Thyroid gland (tissue), 4 donors: ENCODE measurements at regions not wholly inside any gene's neighbourhood (a gene's known extent, or its start where the extent isn't known, plus 50 kb on each side); places are given as distances from the start of the nearest gene placed in this dataset.

ENCODE experiments used
- DNase-seq, 2 donors: peaks; one replicate each; pipeline ENCODE4 v3.0.0-alpha.2; 2019
- H3K27ac ChIP-seq, 3 donors: fragments of 200-600 bp; sonication (generic); 1 replicate in 2 of 3; 2 replicates in 1 of 3; pipeline ENCODE4 v1.5.1; 2016 to 2019; ENCODE audit warnings: mild to moderate bottlenecking in 1 of 3, moderate library complexity in 1 of 3
- H3K27me3 ChIP-seq: fragments of 200-600 bp; sonication (generic); one replicate; pipeline ENCODE4 v1.5.1; 2019
- H3K36me3 ChIP-seq, 2 donors: fragments of 200-600 bp; sonication (generic); one replicate each; pipeline ENCODE4 v1.5.1; 2016 to 2019
- H3K4me1 ChIP-seq, 2 donors: fragments of 200-600 bp; sonication (generic); one replicate each; pipeline ENCODE4 v1.5.1; 2017 to 2019
- H3K4me3 ChIP-seq, 3 donors: fragments of 200-600 bp; sonication (generic); replicated peaks in 1 of 3; 1 replicate in 2 of 3; 2 replicates in 1 of 3; pipeline ENCODE4 v1.5.1; 2016; ENCODE audit warnings: mild to moderate bottlenecking in 1 of 3
- H3K9me3 ChIP-seq: fragments of 200-600 bp; sonication (generic); one replicate; pipeline ENCODE4 v1.5.1; 2017
- CTCF ChIP-seq, 6 experiments: fragments of 200-600 bp in 3 of 6; fragments of 450-650 bp in 3 of 6; sonication (generic) in 3 of 6; IDR thresholded peaks; one replicate each; pipeline ENCODE4 v1.5.1; 2016 to 2019; ENCODE audit warnings: antibody characterized with exemption in 6 of 6, mild to moderate bottlenecking in 2 of 6, inconsistent platforms in 1 of 6, moderate library complexity in 1 of 6
- POLR2A ChIP-seq, 2 donors: fragments of 450-650 bp; IDR thresholded peaks; one replicate each; pipeline ENCODE4 v1.6.1; 2017; ENCODE audit warnings: antibody characterized with exemption in 2 of 2, mild to moderate bottlenecking in 2 of 2, moderate library complexity in 1 of 2
- WGBS, 2 donors: methylation state at CpG; one replicate each; pipeline ENCODE4 v1.1.5; 2017; 5-methylcytosine and 5-hydroxymethylcytosine counted together
- intact Hi-C: fragments of 100-400 bp; cut with DNase I; formaldehyde crosslinking; loops from one replicate; pipeline ENCODE4 v1.15.1; 2023

GRCh38 chr5:175104677-175105076, 339.3 kb downstream of the DRD1 start:
- no peak for DNase-seq
- 47 to 60% methylated on average over 7 of the region's 7 CpGs for WGBS, 2 donors
- intact Hi-C loops, result no loop called here

GRCh38 chr5:175103746-175104145, 340.2 kb downstream of the DRD1 start:
- 35 to 36% methylated on average over 4 of the region's 4 CpGs for WGBS, 2 donors
- Histone ChIP-seq H3K27me3 (no peaks in the 10 kb centered on the region), H3K27ac (no peak overlapping the region), H3K36me3 (no peaks in the 10 kb centered on the region), H3K9me3 (no peaks in the 10 kb centered on the region), H3K4me3 (no peak overlapping the region), H3K4me1 (no peaks in the 10 kb centered on the region)
- no peak for DNase-seq
- TF ChIP-seq CTCF (IDR thresholded peaks at IDR 0.05) (no peak), POLR2A (IDR thresholded peaks at IDR 0.05) (no peak)
- intact Hi-C loops, result no loop called here

More at GRCh38 chr5:175104677-175105076, 339.3 kb downstream of the DRD1 start:
- no peaks in the 10 kb centered on the region for H3K27me3 ChIP-seq
- H3K36me3 ChIP-seq, result no peaks in the 10 kb centered on the region
- H3K4me1 ChIP-seq, result no peaks in the 10 kb centered on the region
- no peak overlapping the region for H3K4me3 ChIP-seq
- no peak for TF ChIP-seq POLR2A (IDR thresholded peaks at IDR 0.05)
- no peak for TF ChIP-seq CTCF (IDR thresholded peaks at IDR 0.05)
- no peak overlapping the region for H3K27ac ChIP-seq
- H3K9me3 ChIP-seq, result no peaks in the 10 kb centered on the region

GRCh38 chr5:175102717-175103116, 341.3 kb downstream of the DRD1 start:
- no peak for DNase-seq
- Histone ChIP-seq H3K4me1 (no peaks in the 10 kb centered on the region), H3K27me3 (no peaks in the 10 kb centered on the region), H3K9me3 (no peaks in the 10 kb centered on the region), H3K36me3 (no peaks in the 10 kb centered on the region), H3K27ac (no peak overlapping the region), H3K4me3 (no peak overlapping the region)
- intact Hi-C loops, result no loop called here
- TF ChIP-seq POLR2A (IDR thresholded peaks at IDR 0.05) (no peak), CTCF (IDR thresholded peaks at IDR 0.05) (no peak)

- no peak overlapping the region for H3K4me3 ChIP-seq
- H3K9me3 ChIP-seq, result no peaks in the 10 kb centered on the region
- H3K27me3 ChIP-seq, result no peaks in the 10 kb centered on the region
- no peak for TF ChIP-seq POLR2A (IDR thresholded peaks at IDR 0.05)
- TF ChIP-seq CTCF (IDR thresholded peaks at IDR 0.05), result no peak
- peak; percentile 8 to 19 for DNase-seq
- intact Hi-C loops, result no loop called here
- no peak overlapping the region for H3K27ac ChIP-seq
- H3K36me3 ChIP-seq, result no peaks in the 10 kb centered on the region
- 29 to 42% methylated on average over 7 of the region's 7 CpGs for WGBS, 2 donors
- no peaks in the 10 kb centered on the region for H3K4me1 ChIP-seq
These were observed 345.7 kb downstream of the DRD1 start for GRCh38 chr5:175098301-175098700.

GRCh38 chr5:175096469-175097165, 347.4 kb downstream of the DRD1 start:
- 83 to 87% methylated on average over 12 of the region's 12 CpGs for WGBS, 2 donors
- H3K4me1 ChIP-seq, result no peaks in the 10 kb centered on the region
- H3K9me3 ChIP-seq, result no peaks in the 10 kb centered on the region
- no peak for DNase-seq
- H3K27me3 ChIP-seq, result no peaks in the 10 kb centered on the region
- H3K27ac ChIP-seq, result no peak overlapping the region
- no peak for TF ChIP-seq CTCF (IDR thresholded peaks at IDR 0.05)
- no peak for TF ChIP-seq POLR2A (IDR thresholded peaks at IDR 0.05)
- no peak overlapping the region for H3K4me3 ChIP-seq
- H3K36me3 ChIP-seq, result no peaks in the 10 kb centered on the region
- intact Hi-C loops, result no loop called here
